H9 (cell line): ENCODE measurements at regions not wholly inside any gene's neighbourhood (a gene's known extent, or its start where the extent isn't known, plus 50 kb on each side); places are given as distances from the start of the nearest gene placed in this dataset.
"Not testable (repeated sequence)": the region's sequence is repeated elsewhere in the genome, so short reads cannot be mapped to it uniquely, and the experiment has no call there.

Source experiments
- DNase-seq: peaks from one replicate; pipeline ENCODE4 v3.0.0-alpha.2; 2017
- H2AFZ ChIP-seq: one replicate; pipeline ENCODE4 v1.6.1; 2013; ENCODE audit warnings: mild to moderate bottlenecking, low read length, control low read depth, moderate library complexity
- H2AK5ac ChIP-seq: 2 replicates; pipeline ENCODE4 v1.6.1; 2013; ENCODE audit warnings: low read length, control low read depth, mixed read lengths; ENCODE audit not compliant: insufficient read length
- H2BK120ac ChIP-seq: one replicate; pipeline ENCODE4 v1.6.1; 2013; ENCODE audit warnings: low read depth, mild to moderate bottlenecking, low read length, control low read depth, inconsistent platforms; ENCODE audit not compliant: poor library complexity, severe bottlenecking
- H2BK12ac ChIP-seq: 2 replicates; pipeline ENCODE4 v1.6.1; 2013; ENCODE audit warnings: low read length, control low read depth, mixed read lengths, low read depth; ENCODE audit not compliant: insufficient read length
- H2BK15ac ChIP-seq: 2 replicates; pipeline ENCODE4 v1.6.1; 2013; ENCODE audit warnings: low read depth, low read length, control low read depth
- H2BK20ac ChIP-seq: one replicate; pipeline ENCODE4 v1.6.1; 2013; ENCODE audit warnings: low read depth, mild to moderate bottlenecking, low read length, control low read depth, inconsistent platforms; ENCODE audit not compliant: poor library complexity, severe bottlenecking
- H2BK5ac ChIP-seq: 2 replicates; pipeline ENCODE4 v1.6.1; 2013; ENCODE audit warnings: low read length, control low read depth, mixed read lengths; ENCODE audit not compliant: insufficient read length
- H3K14ac ChIP-seq: 2 replicates; pipeline ENCODE4 v1.6.1; 2013; ENCODE audit warnings: low read length, control low read depth; ENCODE audit not compliant: insufficient read depth
- H3K18ac ChIP-seq: 2 replicates; pipeline ENCODE4 v1.6.1; 2013; ENCODE audit warnings: low read depth, mild to moderate bottlenecking, mixed read lengths, low read length, control low read depth; ENCODE audit not compliant: insufficient read length
- H3K23ac ChIP-seq: 2 replicates; pipeline ENCODE4 v1.6.1; 2013; ENCODE audit warnings: low read length, control low read depth, mixed read lengths, low read depth; ENCODE audit not compliant: insufficient read length
- H3K23me2 ChIP-seq: 2 replicates; pipeline ENCODE4 v1.6.1; 2013; ENCODE audit warnings: low read depth, mild to moderate bottlenecking, mixed read lengths, low read length, control low read depth; ENCODE audit not compliant: insufficient read length, poor library complexity, severe bottlenecking
- H3K27ac ChIP-seq: 2 replicates; pipeline ENCODE4 v1.5.1; 2013; ENCODE audit warnings: low read length, control low read depth, mixed read lengths, low read depth; ENCODE audit not compliant: insufficient read length
- H3K27me3 ChIP-seq: 2 replicates; pipeline ENCODE4 v1.6.1; 2013; ENCODE audit warnings: low read length, control low read depth, inconsistent platforms; ENCODE audit not compliant: insufficient read depth
- H3K4ac ChIP-seq: 2 replicates; pipeline ENCODE4 v1.6.1; 2013; ENCODE audit warnings: low read depth, mild to moderate bottlenecking, control low read depth, inconsistent platforms, low read length, moderate library complexity
- H3K4me1 ChIP-seq: 2 replicates; pipeline ENCODE4 v1.6.1; 2013; ENCODE audit warnings: low read length, control low read depth, inconsistent platforms; ENCODE audit not compliant: insufficient read depth
- H3K4me2 ChIP-seq: 2 replicates; pipeline ENCODE4 v1.6.1; 2013; ENCODE audit warnings: low read length, control low read depth, mixed read lengths; ENCODE audit not compliant: insufficient read length, insufficient read depth
- H3K56ac ChIP-seq: 2 replicates; pipeline ENCODE4 v1.6.1; 2013; ENCODE audit warnings: low read depth, mild to moderate bottlenecking, mixed read lengths, low read length, control low read depth; ENCODE audit not compliant: insufficient read length
- H3K79me1 ChIP-seq: 2 replicates; pipeline ENCODE4 v1.6.1; 2013; ENCODE audit warnings: low read depth, mild to moderate bottlenecking, moderate library complexity, low read length, control low read depth, inconsistent platforms; ENCODE audit not compliant: insufficient read depth, poor library complexity, severe bottlenecking
- H3K79me2 ChIP-seq: 2 replicates; pipeline ENCODE4 v1.6.1; 2013; ENCODE audit warnings: low read length, control low read depth, inconsistent platforms; ENCODE audit not compliant: insufficient read depth
- H3K9ac ChIP-seq: 2 replicates; pipeline ENCODE4 v1.6.1; 2013; ENCODE audit warnings: low read length, control low read depth, mixed read lengths; ENCODE audit not compliant: insufficient read length; ENCODE audit errors: extremely low read depth
- H3K9me3 ChIP-seq: one replicate; pipeline ENCODE4 v1.6.1; 2013; ENCODE audit warnings: low read depth, low read length, inconsistent platforms; ENCODE audit not compliant: control insufficient read depth
- H3T11ph ChIP-seq: one replicate; pipeline ENCODE4 v1.6.1; 2013; ENCODE audit warnings: mild to moderate bottlenecking, low read length, control low read depth, inconsistent platforms
- H4K20me1 ChIP-seq: one replicate; pipeline ENCODE4 v1.6.1; 2013; ENCODE audit not compliant: control insufficient read depth, insufficient read length, insufficient read depth
- H4K5ac ChIP-seq: 2 replicates; pipeline ENCODE4 v1.6.1; 2013; ENCODE audit warnings: low read depth, mild to moderate bottlenecking, mixed read lengths, low read length, control low read depth; ENCODE audit not compliant: insufficient read length
- H4K8ac ChIP-seq: replicated peaks from 2 replicates; pipeline ENCODE4 v1.6.1; 2013; ENCODE audit warnings: low read length, control low read depth, mixed read lengths, low read depth; ENCODE audit not compliant: insufficient read length
- H4K91ac ChIP-seq: 2 replicates; pipeline ENCODE4 v1.6.1; 2013; ENCODE audit warnings: low read depth, mild to moderate bottlenecking, moderate library complexity, mixed read lengths, low read length, control low read depth; ENCODE audit not compliant: insufficient read length
- H3K27ac Mint-ChIP-seq, 3 experiments: 2 replicates in 2 of 3; 3 replicates in 1 of 3; pipeline ENCODE4 v1.8.0; 2020 to 2021; ENCODE audit warnings: mixed read lengths in 3 of 3, mild to moderate bottlenecking in 1 of 3, moderate library complexity in 1 of 3
- H3K27me3 Mint-ChIP-seq: 2 replicates; pipeline ENCODE4 v1.8.0; 2021; ENCODE audit warnings: low read depth, mild to moderate bottlenecking, moderate library complexity, mixed read lengths
- H3K36me3 Mint-ChIP-seq, 3 experiments: 2 replicates in 2 of 3; 3 replicates in 1 of 3; pipeline ENCODE4 v1.8.0; 2020 to 2021; ENCODE audit warnings: low read depth in 3 of 3, mixed read lengths in 3 of 3; ENCODE audit not compliant: insufficient read depth in 1 of 3
- H3K4me1 Mint-ChIP-seq, 2 experiments: 2 replicates each; pipeline ENCODE4 v1.8.0; 2020; ENCODE audit warnings: mixed read lengths in 2 of 2
- H3K4me3 Mint-ChIP-seq, 2 experiments: 2 replicates in 1 of 2; 3 replicates in 1 of 2; pipeline ENCODE4 v1.8.0; 2020 to 2021; ENCODE audit warnings: mild to moderate bottlenecking in 2 of 2, mixed read lengths in 2 of 2, moderate library complexity in 1 of 2
- H3K9me3 Mint-ChIP-seq, 2 experiments: 2 replicates in 1 of 2; 3 replicates in 1 of 2; pipeline ENCODE4 v1.8.0; 2020; ENCODE audit warnings: mild to moderate bottlenecking in 2 of 2, mixed read lengths in 2 of 2, moderate library complexity in 1 of 2
- WGBS: extraction: QIAGEN DNeasy Blood & Tissue Kit; methylation state at CpG from one replicate; pipeline ENCODE4 v1.1.7; 2013; ENCODE audit warnings: missing lambda C conversion rate, low lambda C conversion rate, mixed read lengths; ENCODE audit not compliant: insufficient read length; ENCODE audit errors: extremely low coverage; 5-methylcytosine and 5-hydroxymethylcytosine counted together

- H3K9me3 Mint-ChIP-seq = peaks cover 69 to 80% of the 10 kb centered on the region in 2 experiments
- not testable (repeated sequence) for H2AFZ ChIP-seq, H2BK20ac ChIP-seq, H4K20me1 ChIP-seq, H3K4me1 ChIP-seq, H3K4me2 ChIP-seq, H3K4me3 Mint-ChIP-seq, H3K4ac ChIP-seq, H4K8ac ChIP-seq, H4K5ac ChIP-seq, DNase-seq, H3K18ac ChIP-seq, H3K79me2 ChIP-seq, H3K9ac ChIP-seq, H3T11ph ChIP-seq, H2AK5ac ChIP-seq, H3K27me3 Mint-ChIP-seq, H3K27me3 ChIP-seq, H3K4me1 Mint-ChIP-seq, H3K14ac ChIP-seq, H3K27ac ChIP-seq, H2BK120ac ChIP-seq, H4K91ac ChIP-seq, H3K23me2 ChIP-seq, H2BK15ac ChIP-seq, H3K23ac ChIP-seq, H2BK5ac ChIP-seq, H2BK12ac ChIP-seq, H3K79me1 ChIP-seq, H3K56ac ChIP-seq, H3K27ac Mint-ChIP-seq
- H3K9me3 ChIP-seq = peaks cover 23% of the 10 kb centered on the region
- H3K36me3 Mint-ChIP-seq = peaks cover 0 to 19% (median 18%) of the 10 kb centered on the region in 3 experiments; a peak in 6 of 7 replicates
- no CpG with 5 or more reads among the region's 6 CpGs for WGBS
Measured at GRCh38 chr13:18303240-18303813, 878.3 kb downstream of the TUBA3C start.

DNA sequence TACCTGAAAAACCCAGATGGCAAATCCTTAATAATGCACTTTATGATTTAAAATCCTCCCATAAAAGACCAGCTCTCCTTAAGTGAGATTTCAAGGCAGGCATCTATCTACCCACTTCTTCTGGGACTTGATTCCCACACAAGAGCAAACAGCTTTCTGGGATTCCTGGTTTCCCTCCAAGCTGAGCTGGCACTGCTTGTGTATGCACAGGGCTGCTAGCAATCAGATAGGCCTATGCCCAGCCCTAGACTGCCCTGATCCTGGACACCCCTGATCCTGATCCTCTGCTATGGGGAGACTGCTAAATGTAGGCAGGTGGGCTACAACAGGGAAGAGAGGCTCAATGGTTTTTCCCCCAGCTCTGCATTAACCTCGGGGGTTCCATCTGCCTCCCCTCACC is 880.7 kb downstream of the TUBA3C start:
- not testable (repeated sequence) for H2BK20ac ChIP-seq, H3K79me1 ChIP-seq, H3T11ph ChIP-seq, H2BK5ac ChIP-seq, H4K20me1 ChIP-seq, H3K14ac ChIP-seq, H3K4me2 ChIP-seq, H4K8ac ChIP-seq, H3K27me3 Mint-ChIP-seq, H4K5ac ChIP-seq, H3K9ac ChIP-seq, H3K4me3 Mint-ChIP-seq, H4K91ac ChIP-seq, H3K27ac ChIP-seq, H2BK15ac ChIP-seq, H3K18ac ChIP-seq, H3K27me3 ChIP-seq, H3K4ac ChIP-seq, H3K23ac ChIP-seq, H2AFZ ChIP-seq, H2AK5ac ChIP-seq, H3K4me1 Mint-ChIP-seq, H2BK120ac ChIP-seq, DNase-seq, H3K56ac ChIP-seq, H3K23me2 ChIP-seq, H3K4me1 ChIP-seq, H3K27ac Mint-ChIP-seq, H2BK12ac ChIP-seq, H3K79me2 ChIP-seq
- H3K9me3 Mint-ChIP-seq = peaks cover 61 to 71% of the 10 kb centered on the region in 2 experiments
- H3K9me3 ChIP-seq = peaks cover 14% of the 10 kb centered on the region
- no CpG with 5 or more reads among the region's 1 CpG for WGBS
- H3K36me3 Mint-ChIP-seq = peaks cover 9 to 23% (median 18%) of the 10 kb centered on the region in 3 experiments
